SK-N-MC (cell line): ENCODE measurements at regions not wholly inside any gene's neighbourhood (a gene's known extent, or its start where the extent isn't known, plus 50 kb on each side); places are given as distances from the start of the nearest gene placed in this dataset.
"Not testable (repeated sequence)": the region's sequence is repeated elsewhere in the genome, so short reads cannot be mapped to it uniquely, and the experiment has no call there.

Experiments
- DNase-seq: peaks from one replicate; pipeline ENCODE4 v3.0.0-alpha.2; 2011; ENCODE audit warnings: low read depth, low spot score
- H3K27ac ChIP-seq: fragments of 200-600 bp; sonication (generic); 2 replicates; pipeline ENCODE4 v1.5.1; 2016; ENCODE audit warnings: mixed run types
- H3K36me3 ChIP-seq: fragments of 200-600 bp; sonication (generic); 2 replicates; pipeline ENCODE4 v1.6.1; 2017; ENCODE audit warnings: antibody characterized with exemption, low read length, mixed read lengths; ENCODE audit not compliant: insufficient read depth
- H3K4me3 ChIP-seq: fragments of 200-600 bp; sonication (generic); 2 replicates; pipeline ENCODE4 v1.5.1; 2016
- H3K9ac ChIP-seq: fragments of 200-600 bp; sonication (generic); 2 replicates; pipeline ENCODE4 v1.8.0; 2017; ENCODE audit warnings: mixed run types, mixed read lengths; ENCODE audit not compliant: insufficient read length
- H3K9me3 ChIP-seq: fragments of 200-600 bp; sonication (generic); 2 replicates; pipeline ENCODE4 v1.6.1; 2017; ENCODE audit warnings: low read depth, mild to moderate bottlenecking, antibody characterized with exemption, low read length, moderate library complexity, mixed read lengths
- EZH2 ChIP-seq: fragments of 200-600 bp; sonication (generic); IDR thresholded peaks from one replicate; pipeline ENCODE4 v1.6.1; 2017; ENCODE audit warnings: antibody characterized with exemption
- FOXP2 ChIP-seq: optimal IDR thresholded peaks from 2 replicates; pipeline ENCODE3; 2011; ENCODE audit warnings: mild to moderate bottlenecking, moderate library complexity; ENCODE audit not compliant: insufficient read depth; ENCODE audit errors: extremely low read length, control extremely low read depth
- POLR2AphosphoS5 ChIP-seq: IDR thresholded peaks from 2 replicates; pipeline ENCODE4 v1.6.1; 2012; ENCODE audit warnings: mild to moderate bottlenecking, low read depth, low read length, borderline replicate concordance

DNA sequence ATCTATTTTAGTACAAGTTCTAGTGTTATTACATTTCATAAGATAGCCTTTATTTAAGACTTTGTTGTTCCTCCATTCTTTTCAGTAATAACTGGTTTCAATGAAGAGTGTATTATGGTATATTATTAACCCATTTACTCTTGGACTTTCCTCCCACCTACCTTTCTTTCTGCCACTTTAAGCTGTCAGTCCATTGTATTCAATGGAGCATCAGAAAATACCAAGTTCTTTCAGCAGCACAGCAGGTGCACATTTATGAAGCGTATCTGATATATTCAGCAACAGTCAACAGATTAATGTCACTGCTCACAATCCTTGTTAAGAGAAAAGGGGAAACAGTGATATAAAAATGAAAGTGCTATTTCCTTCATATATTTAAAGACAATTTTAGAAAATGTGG, 660.9 kb downstream of the C12orf50 start:
- no peak overlapping the region for H3K27ac ChIP-seq
- H3K36me3 ChIP-seq, result no peaks in the 10 kb centered on the region
- TF ChIP-seq FOXP2 (no peak), POLR2AphosphoS5 (no peak), EZH2 (no peak)
- no peaks in the 10 kb centered on the region; the same call in 1 of the 2 replicates for H3K9me3 ChIP-seq
- H3K4me3 ChIP-seq, result no peak overlapping the region
- no peak for DNase-seq
- no peak overlapping the region for H3K9ac ChIP-seq

DNA sequence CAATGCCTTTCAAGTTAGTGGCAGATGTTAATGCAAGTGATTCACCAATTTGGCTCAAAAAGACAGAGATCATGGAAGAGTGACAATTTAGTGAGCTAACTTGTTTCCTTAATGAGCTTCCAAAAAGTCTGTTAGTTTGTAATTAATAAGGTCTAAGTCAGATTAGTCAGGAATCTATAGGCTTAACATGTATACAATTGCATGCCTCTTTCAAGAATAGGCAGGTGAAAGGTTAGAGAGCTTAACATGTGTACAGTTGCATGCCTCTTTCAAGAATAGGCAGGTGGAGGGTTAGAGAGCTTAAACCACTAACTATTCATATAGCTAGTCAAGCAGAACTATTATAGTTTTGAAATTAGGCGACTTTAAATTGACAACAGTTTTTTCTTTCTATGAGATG, 663.8 kb downstream of the C12orf50 start:
- no peak overlapping the region for H3K27ac ChIP-seq
- no peak overlapping the region for H3K9ac ChIP-seq
- TF ChIP-seq POLR2AphosphoS5 (no peak), FOXP2 (no peak), EZH2 (no peak)
- no peak overlapping the region for H3K4me3 ChIP-seq
- H3K36me3 ChIP-seq, result no peaks in the 10 kb centered on the region
- no peak for DNase-seq
- no peaks in the 10 kb centered on the region for H3K9me3 ChIP-seq

DNA sequence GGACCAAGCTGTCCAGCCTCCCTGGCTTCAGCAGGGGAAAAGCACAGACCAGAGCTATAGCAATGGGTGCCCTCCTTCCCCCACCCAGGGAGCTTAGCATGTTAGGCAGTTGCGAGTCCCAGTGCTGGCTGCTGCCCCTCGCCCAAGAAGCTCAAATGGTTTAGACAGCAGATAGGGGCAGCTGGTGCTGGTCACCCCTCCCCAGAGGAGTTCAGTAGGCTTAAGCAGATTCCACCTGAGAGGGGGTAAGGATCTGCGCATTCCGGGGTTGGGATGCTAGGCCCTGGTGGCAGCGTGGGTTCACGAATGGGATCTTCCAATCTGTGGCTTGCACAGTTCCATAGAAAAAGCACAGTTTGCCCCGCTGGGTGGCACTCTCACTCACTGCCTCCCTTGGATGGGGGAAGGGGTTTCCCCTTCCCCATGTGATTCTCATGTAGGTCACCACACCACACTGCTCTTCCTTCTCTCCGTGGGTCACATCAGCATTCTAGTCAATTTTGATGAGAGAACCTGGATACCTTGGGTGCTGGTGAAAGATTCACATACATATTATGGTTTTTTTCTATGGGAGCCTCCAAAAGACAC, 665.6 kb downstream of the C12orf50 start:
- no peaks in the 10 kb centered on the region for H3K36me3 ChIP-seq
- no peaks in the 10 kb centered on the region for H3K9me3 ChIP-seq
- no peak overlapping the region for H3K27ac ChIP-seq
- TF ChIP-seq POLR2AphosphoS5, result no peak
- H3K9ac ChIP-seq, result no peak overlapping the region
- H3K4me3 ChIP-seq, result no peak overlapping the region
- DNase-seq, result no peak

DNA sequence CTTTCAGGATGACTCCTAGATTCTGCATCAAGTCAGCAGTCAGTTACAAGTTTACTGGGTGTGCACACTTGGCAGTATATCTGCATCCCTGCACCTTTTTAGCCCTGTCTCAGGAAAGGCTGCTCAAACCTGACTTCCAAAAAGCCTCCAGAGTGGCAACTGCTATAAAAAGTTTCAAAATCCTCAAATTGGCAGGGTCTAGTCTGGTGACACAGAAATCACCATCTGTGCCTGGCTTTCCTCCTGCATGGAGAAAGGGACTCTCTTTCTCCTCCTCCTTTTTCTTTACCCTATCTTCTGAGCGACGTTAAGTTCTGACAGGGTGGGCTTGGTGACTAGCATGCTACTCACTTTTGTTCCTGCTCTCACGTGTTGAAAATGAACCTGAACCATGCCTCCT, 679.5 kb downstream of the C12orf50 start:
- Histone ChIP-seq H3K9ac (no peak overlapping the region), H3K36me3 (no peaks in the 10 kb centered on the region), H3K27ac (no peak overlapping the region), H3K4me3 (no peak overlapping the region), H3K9me3 (no peaks in the 10 kb centered on the region)
- TF ChIP-seq FOXP2 (no peak), EZH2 (no peak), POLR2AphosphoS5 (no peak)
- DNase-seq, result no peak

DNA sequence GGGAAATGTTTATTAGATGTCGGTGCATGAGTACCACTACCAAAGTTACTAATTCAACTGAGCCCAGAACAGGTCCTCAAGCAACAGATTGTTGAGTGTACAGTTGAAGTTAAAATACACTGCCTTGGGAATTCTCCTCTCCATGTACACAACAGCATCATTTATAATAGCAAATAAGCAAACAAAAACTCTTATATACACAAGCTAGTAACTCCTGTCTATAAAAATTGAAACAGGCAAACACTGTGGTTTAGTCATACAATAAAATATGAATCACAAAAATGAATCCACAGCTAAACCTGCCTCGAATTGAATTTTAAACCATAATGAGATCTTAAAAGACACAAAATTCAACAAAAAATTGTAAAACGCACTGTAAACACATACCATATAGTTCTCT, 681.1 kb downstream of the C12orf50 start:
- no peak overlapping the region for H3K4me3 ChIP-seq
- H3K27ac ChIP-seq, result no peak overlapping the region
- H3K9ac ChIP-seq, result no peak overlapping the region
- no peak for DNase-seq
- H3K36me3 ChIP-seq, result no peaks in the 10 kb centered on the region
- TF ChIP-seq EZH2, result no peak
- TF ChIP-seq POLR2AphosphoS5, result no peak
- TF ChIP-seq FOXP2, result no peak
- H3K9me3 ChIP-seq, result no peaks in the 10 kb centered on the region

DNA sequence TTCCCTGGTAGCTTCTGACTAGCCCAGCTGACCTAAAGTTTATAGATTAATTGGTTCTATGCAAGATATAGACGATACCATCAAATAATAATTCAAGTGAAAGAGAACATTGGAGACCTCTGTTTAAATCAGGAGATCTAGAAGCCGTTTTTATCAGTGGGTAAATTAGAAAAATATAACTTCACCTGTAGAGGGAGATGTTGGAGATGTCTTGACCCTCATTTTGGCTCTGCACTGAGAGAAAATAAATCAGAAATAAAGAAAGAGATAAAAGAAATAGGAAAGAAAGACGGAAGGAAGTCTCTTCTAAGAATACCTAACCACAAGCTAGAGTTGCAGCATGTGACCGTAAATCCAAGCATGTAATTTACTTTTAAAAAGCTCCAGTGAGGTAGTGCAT, 684.5 kb downstream of the C12orf50 start:
- H3K4me3 ChIP-seq, result no peak overlapping the region
- no peaks in the 10 kb centered on the region for H3K36me3 ChIP-seq
- DNase-seq, result no peak
- H3K9ac ChIP-seq, result no peak overlapping the region
- TF ChIP-seq EZH2 (no peak), POLR2AphosphoS5 (no peak), FOXP2 (no peak)
- no peaks in the 10 kb centered on the region for H3K9me3 ChIP-seq
- H3K27ac ChIP-seq, result no peak overlapping the region

DNA sequence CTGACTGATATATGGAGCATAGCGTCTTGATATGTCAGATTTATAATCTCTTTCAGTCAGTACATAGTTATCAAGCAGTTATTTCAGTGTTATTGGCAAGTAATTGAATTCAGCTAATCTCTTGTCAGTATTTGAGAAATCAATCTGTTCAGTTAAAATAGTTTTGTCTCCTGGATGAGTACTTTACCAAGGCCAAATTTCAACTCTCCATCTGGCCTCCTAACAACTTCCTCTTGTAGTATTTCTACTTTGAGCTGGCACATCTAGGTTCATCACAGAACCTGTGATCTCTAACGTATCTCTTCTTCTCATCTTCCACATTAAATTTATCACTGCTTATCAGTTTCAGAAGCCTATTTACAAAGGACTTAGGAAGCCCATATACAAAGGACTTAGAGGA, 690.5 kb downstream of the C12orf50 start:
- Histone ChIP-seq H3K9me3 (no peaks in the 10 kb centered on the region), H3K4me3 (no peak overlapping the region), H3K9ac (no peak overlapping the region), H3K36me3 (no peaks in the 10 kb centered on the region), H3K27ac (no peak overlapping the region)
- TF ChIP-seq FOXP2 (no peak), POLR2AphosphoS5 (no peak), EZH2 (no peak)
- no peak for DNase-seq

DNA sequence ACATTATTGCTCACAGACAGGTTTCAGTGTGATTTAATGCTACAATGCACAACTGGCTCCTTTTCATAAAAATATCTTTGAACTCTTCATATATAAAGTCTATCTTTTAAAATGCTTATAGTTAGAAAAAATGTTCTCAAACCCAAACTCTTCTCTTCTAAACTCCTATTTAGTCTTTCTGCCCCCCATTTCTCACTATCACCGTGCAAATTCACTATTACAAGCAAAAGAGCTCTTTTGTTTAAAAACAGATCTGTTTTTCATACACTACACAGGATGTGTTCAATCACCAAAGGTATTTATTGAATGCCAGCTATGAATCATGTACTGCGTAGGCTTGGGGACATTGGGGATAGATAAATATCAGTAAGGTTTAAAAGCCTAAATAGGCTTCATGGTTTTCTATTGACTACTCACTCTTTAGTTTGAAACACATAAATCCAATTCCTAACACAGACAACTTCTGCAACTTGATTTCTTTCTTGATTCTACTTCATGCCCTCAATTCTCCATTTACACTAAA, 692.3 kb downstream of the C12orf50 start:
- Histone ChIP-seq H3K9ac (no peak overlapping the region), H3K9me3 (no peaks in the 10 kb centered on the region), H3K4me3 (no peak overlapping the region), H3K27ac (no peak overlapping the region), H3K36me3 (no peaks in the 10 kb centered on the region)
- DNase-seq, result no peak
- TF ChIP-seq FOXP2, result no peak
- no peak for TF ChIP-seq POLR2AphosphoS5
- no peak for TF ChIP-seq EZH2

DNA sequence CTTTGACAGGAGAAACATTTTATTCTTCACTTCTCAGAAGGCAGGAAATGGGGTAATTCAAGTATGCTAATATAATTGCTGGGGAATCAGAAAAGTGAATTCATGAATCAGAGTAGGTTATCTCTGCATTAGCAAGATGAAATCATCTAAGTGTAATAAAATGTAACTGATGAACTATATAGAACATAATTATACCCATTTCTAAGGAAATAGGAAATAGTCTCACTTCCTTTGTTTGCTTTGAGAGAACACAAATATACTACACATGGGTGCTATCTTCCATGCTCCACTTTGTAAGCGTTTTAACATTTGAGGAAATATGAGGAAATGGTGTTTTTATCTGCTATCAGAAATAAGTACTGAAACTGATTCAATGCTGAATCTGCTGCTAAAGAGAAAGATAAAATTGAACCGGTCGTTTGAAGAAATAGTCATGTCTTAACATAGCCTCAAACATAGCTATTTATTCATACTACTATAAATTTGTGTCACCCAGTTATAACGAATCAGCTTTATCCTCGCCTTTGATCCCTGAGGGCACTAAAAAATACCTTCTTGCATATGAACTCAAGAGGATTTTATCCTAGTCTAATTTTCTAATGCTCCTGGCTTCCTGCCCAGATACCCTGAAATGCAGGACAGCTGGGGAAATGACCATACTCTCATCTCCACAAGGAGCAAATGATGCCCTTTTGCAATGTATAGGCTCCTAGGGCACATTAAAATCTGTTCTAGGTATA, 696.0 kb downstream of the C12orf50 start:
- no peaks in the 10 kb centered on the region for H3K36me3 ChIP-seq
- no peak overlapping the region for H3K9ac ChIP-seq
- no peak for DNase-seq
- no peaks in the 10 kb centered on the region for H3K9me3 ChIP-seq
- TF ChIP-seq FOXP2 (no peak), EZH2 (no peak), POLR2AphosphoS5 (no peak)
- no peak overlapping the region for H3K4me3 ChIP-seq
- H3K27ac ChIP-seq, result no peak overlapping the region

DNA sequence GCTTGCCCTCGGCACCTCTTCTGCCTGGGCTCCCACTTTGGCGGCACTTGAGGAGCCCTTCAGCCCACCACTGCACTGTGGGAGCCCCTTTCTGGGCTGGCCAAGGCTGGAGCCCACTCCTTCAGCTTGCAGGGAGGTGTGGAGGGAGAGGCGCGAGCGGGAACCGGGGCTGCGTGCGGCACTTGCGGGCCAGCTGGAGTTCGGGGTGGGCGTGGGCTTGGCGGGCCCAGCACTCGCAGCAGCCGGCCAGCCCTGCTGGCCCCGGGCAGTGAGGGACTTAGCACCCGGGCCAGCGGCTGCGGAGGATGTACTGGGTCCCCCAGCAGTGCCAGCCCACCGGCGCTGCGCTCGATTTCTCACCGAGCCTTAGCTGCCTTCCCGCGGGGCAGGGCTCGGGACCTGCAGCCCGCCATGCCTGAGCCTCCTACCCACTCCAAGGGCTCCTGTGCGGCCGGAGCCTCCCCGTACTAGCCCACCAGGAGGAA, 699.1 kb downstream of the C12orf50 start:
- H3K27ac ChIP-seq, H3K4me3 ChIP-seq, DNase-seq, H3K9me3 ChIP-seq, H3K9ac ChIP-seq, H3K36me3 ChIP-seq: not testable (repeated sequence)
